Motor neuron (in vitro differentiated cells): ENCODE measurements at regions not wholly inside any gene's neighbourhood (a gene's known extent, or its start where the extent isn't known, plus 50 kb on each side); places are given as distances from the start of the nearest gene placed in this dataset.

Experiments used
- ATAC-seq, 8 experiments: fragments of 200-7000 bp; cut with Tn5 transposase; replicated peaks in 6 of 8; 2 replicates each; pipeline ENCODE4 v1.8.0; 2021; ENCODE audit warnings: mild to moderate bottlenecking in 8 of 8, moderate library complexity in 8 of 8
- H3K27ac ChIP-seq, 2 donors: fragments of 250-450 bp; sonication (Bioruptor Pico); 2 replicates each; pipeline ENCODE4 v1.9.0; 2021; ENCODE audit warnings: antibody characterized with exemption in 2 of 2, mild to moderate bottlenecking in 2 of 2, moderate library complexity in 1 of 2
- H3K4me1 ChIP-seq, 2 donors: fragments of 250-450 bp; sonication (Bioruptor Pico); replicated peaks in 1 of 2; 2 replicates each; pipeline ENCODE4 v1.6.1; 2021; ENCODE audit warnings: antibody characterized with exemption in 2 of 2, mild to moderate bottlenecking in 2 of 2, moderate library complexity in 1 of 2
- H3K4me3 ChIP-seq, 5 donors: fragments of 250-450 bp; sonication (Bioruptor Pico); 2 replicates each; pipeline ENCODE4 v1.9.0; 2021; ENCODE audit warnings: antibody characterized with exemption in 5 of 5, mild to moderate bottlenecking in 5 of 5, moderate library complexity in 4 of 5
- WGBS, 10 experiments: fragments of 450-650 bp; shearing (Covaris generic); methylation state at CpG; one replicate each; pipeline ENCODE4 v1.0.0; 2022; 5-methylcytosine and 5-hydroxymethylcytosine counted together
- in situ Hi-C, 9 experiments: fragments of 400-800 bp; cut with MboI; loops; one replicate each; pipeline ENCODE4 v1.15.0; 2021; ENCODE audit warnings: low sequenced_read_pairs in 9 of 9, low pct_unique_long_range_greater_than_20kb in 2 of 9; ENCODE audit not compliant: unreplicated experiment in 9 of 9

DNA sequence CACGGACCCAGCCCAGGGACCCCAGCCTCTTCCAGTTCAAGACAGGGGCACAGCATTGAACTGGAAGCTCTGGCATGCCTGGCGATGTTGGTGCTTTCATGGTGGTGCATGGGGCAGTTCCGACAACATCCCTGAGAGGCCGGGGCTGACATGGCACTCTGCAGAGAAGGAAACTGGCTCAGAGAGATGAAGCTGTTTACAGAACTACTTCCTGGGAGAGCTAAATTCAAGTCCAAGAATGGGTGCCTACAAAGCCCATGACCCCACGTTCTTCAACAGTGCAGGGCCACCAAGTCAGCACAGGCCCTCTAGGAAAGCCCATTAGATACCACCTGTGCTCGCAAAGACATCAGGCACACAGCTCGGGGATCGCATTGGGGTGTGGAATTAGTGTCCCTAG is 470.9 kb upstream of the MGMT start:
- in situ Hi-C loops = no loop called here
- Histone ChIP-seq H3K27ac (no peak overlapping the region), H3K4me3 (no peak overlapping the region), H3K4me1 (peaks cover 4 to 14% of the 10 kb centered on the region in 2 donors)
- no peak for ATAC-seq
- 65 to 100% (median 80%) methylated on average over 1 to 3 of the region's 8 CpGs; no CpG with 5 or more reads in 5 of the 10 experiments for WGBS, 10 experiments

DNA sequence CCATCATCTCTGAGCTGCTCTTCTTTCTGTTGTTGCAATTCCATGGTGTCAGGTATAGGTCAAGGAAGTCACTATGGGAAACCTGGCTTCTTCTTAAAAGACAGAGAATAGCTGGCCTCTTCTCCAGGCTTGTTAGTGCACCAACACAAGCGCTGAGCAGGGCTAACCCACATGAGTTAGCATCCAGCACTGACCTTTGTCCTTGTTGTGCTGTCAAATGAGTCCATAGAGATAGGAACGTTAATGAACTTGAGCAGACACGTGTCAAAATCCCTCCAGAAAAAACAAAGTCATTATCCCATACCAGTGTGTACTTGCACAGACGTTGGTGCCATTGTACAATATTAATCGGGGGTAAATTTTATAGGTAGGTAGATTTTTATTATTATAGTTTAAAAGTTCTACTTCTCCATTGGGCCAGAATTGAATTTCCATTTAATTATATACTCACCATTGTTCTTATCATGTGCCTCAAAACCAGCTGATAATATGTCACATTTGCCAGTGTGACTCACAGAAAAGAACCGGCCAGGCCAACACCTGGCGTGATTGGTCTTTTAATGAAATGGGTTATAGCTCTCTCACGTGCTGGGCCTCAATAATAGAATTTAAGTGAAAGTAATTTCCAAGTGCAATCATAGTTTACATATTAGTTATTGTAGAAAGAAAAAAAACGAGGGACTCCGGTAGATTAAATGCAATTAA is 468.8 kb upstream of the MGMT start:
- Histone ChIP-seq H3K27ac (no peak overlapping the region), H3K4me3 (no peak overlapping the region), H3K4me1 (peaks cover 4 to 14% of the 10 kb centered on the region in 2 donors)
- ATAC-seq = peak in 1 of 8 experiments; percentile 32
- 17 to 95% (median 78%) methylated on average over 2 to 10 of the region's 10 CpGs for WGBS, 10 experiments
- in situ Hi-C loops = no loop called here

DNA sequence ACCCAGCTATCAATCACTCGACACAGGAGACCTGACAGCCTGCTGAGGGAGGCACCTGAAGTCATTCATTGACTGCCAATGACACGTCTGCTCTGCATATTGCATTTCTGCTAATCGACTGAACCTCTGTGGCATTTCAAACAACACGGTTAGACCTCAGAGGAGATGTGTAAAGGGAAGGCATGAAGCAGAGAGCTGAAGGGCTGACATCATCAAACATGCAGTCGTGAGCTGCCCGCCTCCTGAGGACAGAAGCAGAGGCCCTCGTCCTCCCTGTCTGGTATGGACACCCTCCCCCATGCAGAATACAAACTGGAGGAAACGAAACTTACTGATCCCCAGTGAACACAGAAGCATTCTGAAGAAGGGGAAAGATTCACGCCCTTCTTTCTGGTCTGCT is 462.6 kb upstream of the MGMT start:
- no peak overlapping the region for H3K4me3 ChIP-seq
- H3K27ac ChIP-seq = no peak overlapping the region
- peak in 5 of 8 experiments; percentile 51 to 82 (median 71) for ATAC-seq
- peaks cover 5 to 6% of the 10 kb centered on the region in 2 donors for H3K4me1 ChIP-seq
- WGBS, 10 experiments = 35 to 80% (median 50%) methylated on average over 1 to 4 of the region's 9 CpGs; no CpG with 5 or more reads in 4 of the 10 experiments
- in situ Hi-C loops = no loop called here

DNA sequence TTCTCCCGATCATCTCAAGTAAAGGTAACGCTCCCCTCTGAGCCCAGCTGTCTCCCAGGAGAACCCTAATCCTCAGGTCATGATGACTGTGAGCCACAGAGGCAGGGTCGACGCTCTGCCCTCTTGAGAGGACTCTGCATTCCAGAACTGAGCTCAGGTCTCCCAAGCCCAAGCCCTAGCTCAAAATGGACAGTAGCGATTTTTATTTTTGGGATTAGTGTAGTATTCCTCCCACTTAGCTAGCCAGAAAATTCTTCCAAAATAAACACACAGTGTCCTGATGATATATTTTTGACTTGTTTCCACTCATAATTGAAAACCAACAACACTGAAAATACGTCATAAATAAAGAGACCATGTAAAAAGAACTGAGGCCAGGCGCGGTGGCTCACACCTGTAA is 462.0 kb upstream of the MGMT start:
- in situ Hi-C loops = no loop called here

DNA sequence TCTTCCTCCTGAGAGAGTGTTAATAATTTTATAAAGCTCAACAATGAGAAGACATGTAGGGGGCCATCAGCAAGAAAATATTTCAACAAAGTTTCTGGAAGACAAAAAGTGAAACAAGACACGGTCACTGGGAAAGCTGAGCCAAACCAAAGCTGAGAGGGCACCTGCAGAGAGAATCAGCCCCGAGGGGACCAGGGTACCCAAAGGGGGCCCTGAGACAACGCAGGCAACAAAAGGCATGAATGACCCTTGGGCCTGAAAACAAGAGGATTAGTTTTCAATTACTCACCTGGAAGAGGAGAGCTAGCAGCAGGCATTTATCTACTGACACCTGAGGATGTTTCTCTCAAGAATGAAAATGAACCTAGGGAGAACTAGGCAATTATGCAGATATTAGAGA is 461.2 kb upstream of the MGMT start:
- H3K4me1 ChIP-seq = peaks cover 5 to 6% of the 10 kb centered on the region in 2 donors
- ATAC-seq = no peak
- no peak overlapping the region for H3K27ac ChIP-seq
- 0 to 81% (median 60%) methylated on average over 1 to 3 of the region's 3 CpGs; no CpG with 5 or more reads in 1 of the 10 experiments for WGBS, 10 experiments
- H3K4me3 ChIP-seq = no peak overlapping the region
- in situ Hi-C loops = no loop called here

More for the DNA sequence above, 462.0 kb upstream of the MGMT start:
- WGBS, 10 experiments = 37 to 100% (median 83%) methylated on average over 1 to 6 of the region's 8 CpGs; no CpG with 5 or more reads in 3 of the 10 experiments
- Histone ChIP-seq H3K4me3 (no peak overlapping the region), H3K4me1 (peaks cover 5 to 6% of the 10 kb centered on the region in 2 donors), H3K27ac (no peak overlapping the region)
- ATAC-seq = no peak

DNA sequence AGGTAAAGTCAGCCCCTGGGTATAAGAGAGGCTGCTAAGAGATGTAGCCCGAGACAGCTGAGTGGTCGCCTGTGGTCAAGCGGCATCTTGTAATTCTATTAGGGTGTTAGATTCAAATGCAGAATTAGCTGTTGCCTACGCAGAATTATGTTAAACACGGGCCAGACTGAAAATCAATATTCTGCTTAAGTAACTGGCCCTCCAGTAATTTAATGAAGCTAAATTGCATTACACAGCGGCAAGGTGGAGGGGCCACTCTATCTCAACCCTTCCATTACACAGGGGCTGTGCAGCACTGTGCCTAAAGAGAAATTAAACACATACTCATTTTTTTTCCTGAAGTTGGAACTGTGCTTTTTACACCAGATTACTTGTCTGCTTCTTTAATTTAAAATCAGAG is 448.5 kb upstream of the MGMT start:
- Histone ChIP-seq H3K27ac (no peak overlapping the region), H3K4me3 (no peak overlapping the region), H3K4me1 (peaks cover 22 to 24% of the 10 kb centered on the region in 2 donors)
- WGBS, 10 experiments = 29 to 67% (median 59%) methylated on average over 1 to 6 of the region's 6 CpGs; no CpG with 5 or more reads in 4 of the 10 experiments
- peak in 2 of 8 experiments; percentile 33 to 55 for ATAC-seq
- in situ Hi-C loops = no loop called here

DNA sequence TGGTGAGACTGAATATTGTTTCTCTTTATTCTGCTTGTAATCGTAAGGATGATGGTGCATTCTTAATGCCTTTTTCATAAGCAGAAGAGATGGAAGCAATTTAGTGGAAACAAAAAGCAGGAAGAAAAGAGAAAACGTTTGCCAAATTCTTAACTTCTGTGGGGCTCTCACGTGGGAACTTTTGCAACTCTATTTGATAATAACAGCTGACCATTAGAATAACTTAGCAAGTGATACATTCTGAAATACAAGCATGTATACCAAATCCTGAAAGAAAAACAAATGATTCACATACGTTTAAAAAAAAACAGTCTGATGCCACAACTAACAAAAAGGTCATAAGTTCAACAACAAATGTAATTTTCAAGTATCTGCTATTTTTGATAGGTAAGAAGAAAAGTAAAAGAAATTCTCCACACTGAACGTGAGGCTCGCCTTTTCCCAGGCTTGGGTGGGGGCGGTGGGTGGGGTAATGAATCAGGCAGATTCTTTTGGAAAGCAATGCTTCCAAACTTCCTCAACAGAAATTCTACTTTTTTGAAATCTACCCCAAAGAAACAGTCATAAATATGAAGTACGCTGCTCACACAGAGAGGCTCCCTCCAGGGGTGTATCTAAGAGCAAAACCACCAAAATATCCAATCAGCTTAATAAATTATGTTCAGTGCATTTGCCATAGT is 446.2 kb upstream of the MGMT start:
- H3K27ac ChIP-seq = no peak overlapping the region
- in situ Hi-C loops = no loop called here

DNA sequence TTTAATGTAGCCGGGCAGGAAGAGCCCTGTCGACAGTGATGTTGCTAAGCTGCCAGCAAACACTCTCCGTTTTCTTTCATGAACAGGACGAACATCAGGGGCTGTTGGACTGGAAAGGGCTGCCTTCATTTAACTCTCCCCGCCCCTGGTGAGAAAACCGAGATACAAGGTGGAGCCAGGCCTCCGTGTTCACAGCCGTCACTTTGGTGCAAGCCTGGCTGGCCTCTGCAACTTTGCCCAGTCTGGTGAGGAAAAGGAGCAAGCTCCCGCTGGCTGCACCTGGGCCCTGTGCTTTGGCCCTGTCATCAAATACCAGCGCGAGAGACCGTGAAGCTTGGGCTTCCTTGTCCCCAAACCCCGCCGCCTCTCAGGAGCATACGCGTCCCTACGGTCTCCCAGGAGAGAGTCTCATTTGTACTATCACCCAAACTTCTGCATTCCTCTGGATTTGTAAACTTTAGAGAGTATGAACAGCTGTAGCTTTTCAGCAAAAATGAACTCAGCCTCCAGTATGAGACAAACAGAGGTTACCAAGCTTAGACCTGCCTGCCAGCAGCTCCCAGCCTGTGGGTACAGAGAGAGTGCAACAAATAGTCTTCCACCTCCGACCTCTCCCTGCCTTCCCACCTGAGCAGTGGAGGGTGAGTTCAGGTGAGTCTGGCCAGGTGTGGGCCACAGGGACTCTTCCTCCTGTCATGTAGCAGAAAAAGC is 445.3 kb upstream of the MGMT start:
- H3K4me3 ChIP-seq = no peak overlapping the region
- peak in 5 of 8 experiments; percentile 71 to 80 (median 73) for ATAC-seq
- H3K4me1 ChIP-seq = peaks cover 25 to 32% of the 10 kb centered on the region in 2 donors
- no peak overlapping the region for H3K27ac ChIP-seq
- WGBS, 10 experiments = 0 to 56% (median 35%) methylated on average over 1 to 8 of the region's 18 CpGs; no CpG with 5 or more reads in 1 of the 10 experiments
- in situ Hi-C loops = no loop called here

More for the DNA sequence above, 446.2 kb upstream of the MGMT start:
- WGBS, 10 experiments = 6 to 100% (median 69%) methylated on average over 2 to 8 of the region's 8 CpGs
- Histone ChIP-seq H3K4me1 (peaks cover 24 to 25% of the 10 kb centered on the region in 2 donors), H3K4me3 (no peak overlapping the region)
- ATAC-seq = peak in 1 of 8 experiments; percentile 27

DNA sequence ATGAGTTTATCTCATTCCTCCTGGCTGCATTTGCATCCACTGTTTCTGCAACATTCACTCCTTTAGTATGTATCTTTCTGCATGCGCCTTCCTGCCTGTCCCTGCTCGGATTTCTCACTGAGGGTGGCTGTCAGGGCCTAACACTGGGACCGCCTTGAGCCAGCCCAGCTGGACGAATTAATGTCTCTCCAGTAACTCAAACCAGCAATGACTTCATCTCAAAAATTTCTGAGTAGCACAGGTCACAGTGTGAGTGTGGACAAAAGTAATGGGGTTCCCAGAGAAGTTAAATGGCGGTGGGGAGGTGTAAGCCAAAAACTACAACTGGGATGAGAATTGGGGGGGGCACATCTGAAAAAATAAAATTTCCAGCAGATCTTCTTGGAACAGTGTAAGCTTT is 444.0 kb upstream of the MGMT start:
- 0 to 100% (median 41%) methylated on average over 1 to 5 of the region's 5 CpGs; no CpG with 5 or more reads in 1 of the 10 experiments for WGBS, 10 experiments
- ATAC-seq = peak in 7 of 8 experiments; percentile 70 to 89 (median 81)
- Histone ChIP-seq H3K27ac (no peak overlapping the region), H3K4me3 (no peak overlapping the region), H3K4me1 (peaks cover 25 to 44% of the 10 kb centered on the region in 2 donors)
- in situ Hi-C loops = no loop called here

DNA sequence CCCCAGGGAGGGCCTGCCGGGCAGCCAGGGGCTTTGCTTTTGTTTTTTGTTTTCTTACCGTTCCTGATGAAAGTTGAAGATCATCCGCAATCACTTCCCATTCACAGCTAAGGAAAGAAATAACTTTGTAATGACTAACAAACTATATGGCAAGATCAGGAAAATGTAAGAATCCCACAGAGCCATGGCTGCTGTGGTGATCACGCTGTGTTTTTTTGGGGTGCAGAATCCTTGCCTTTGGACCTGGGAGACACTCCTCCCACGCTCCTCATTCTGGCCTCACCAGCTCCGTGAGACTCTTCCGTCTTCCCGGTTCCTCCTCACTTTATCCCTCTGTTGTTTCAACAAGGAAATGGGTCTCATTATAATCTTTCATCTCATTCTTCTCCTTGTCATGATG is 443.0 kb upstream of the MGMT start:
- ATAC-seq = no peak
- H3K27ac ChIP-seq = no peak overlapping the region
- in situ Hi-C loops = no loop called here
- H3K4me1 ChIP-seq = peaks cover 25 to 45% of the 10 kb centered on the region in 2 donors
- no peak overlapping the region for H3K4me3 ChIP-seq
- 0 to 100% (median 83%) methylated on average over 1 to 7 of the region's 8 CpGs; no CpG with 5 or more reads in 1 of the 10 experiments for WGBS, 10 experiments

DNA sequence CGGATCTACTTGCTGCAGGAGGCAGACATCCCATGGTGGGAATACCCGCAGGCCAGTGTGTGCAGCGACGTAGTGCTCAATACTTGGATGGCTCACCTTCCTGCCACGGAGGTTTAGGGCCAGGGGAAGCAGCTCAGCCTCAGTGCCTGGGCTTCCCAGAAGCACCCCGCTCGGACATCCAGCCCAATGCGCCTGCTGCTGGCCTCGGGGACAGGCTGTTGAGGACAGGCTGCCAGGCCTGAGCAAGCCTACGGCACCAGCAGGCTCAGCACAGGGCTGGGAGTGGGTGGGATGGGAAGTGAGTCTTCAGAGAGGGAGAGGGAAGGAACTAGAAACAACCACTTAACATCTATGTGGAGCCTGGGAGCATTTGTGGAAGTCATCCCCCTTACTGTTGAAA is 441.3 kb upstream of the MGMT start:
- Histone ChIP-seq H3K4me3 (no peak overlapping the region), H3K27ac (no peak overlapping the region), H3K4me1 (peaks cover 25 to 53% of the 10 kb centered on the region in 2 donors)
- in situ Hi-C loops = loop anchor here in 7 of 9 experiments (25.0 kb wide), 3 partner anchors 312 to 937 kb away; partner anchors contain the start of gene EBF3 (in 6 of the 7)
- no peak for ATAC-seq
- WGBS, 10 experiments = 78% methylated on average over 3 of the region's 10 CpGs; no CpG with 5 or more reads in 9 of the 10 experiments

DNA sequence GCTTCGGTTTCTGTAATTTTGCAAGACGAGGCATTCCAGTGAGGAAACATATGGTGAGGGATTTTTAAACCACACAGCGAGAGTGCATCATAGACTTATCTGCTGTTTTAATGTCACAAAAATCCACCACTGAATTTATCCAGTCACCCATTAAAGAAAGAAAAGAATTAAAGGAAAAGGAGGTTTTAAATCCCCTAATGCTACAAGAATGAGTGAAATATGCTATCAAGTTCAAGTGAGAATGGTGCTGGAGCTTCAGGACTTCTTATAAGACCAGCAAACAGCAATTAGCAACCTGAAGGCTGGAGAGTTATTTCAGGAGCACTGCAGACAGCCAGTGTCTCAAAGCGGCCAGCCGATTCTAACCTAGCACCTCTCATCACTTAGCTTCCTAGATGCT is 439.1 kb upstream of the MGMT start:
- H3K4me1 ChIP-seq = peaks cover 22 to 60% of the 10 kb centered on the region in 2 donors
- H3K27ac ChIP-seq = no peak overlapping the region
- in situ Hi-C loops = loop anchor here in 7 of 9 experiments (25.0 kb wide), 3 partner anchors 309 to 934 kb away; partner anchors contain the start of gene EBF3 (in 6 of the 7)
- 55 to 79% (median 67%) methylated on average over 1 to 5 of the region's 5 CpGs for WGBS, 10 experiments
- no peak overlapping the region for H3K4me3 ChIP-seq
- ATAC-seq = no peak
